Breast epithelium (tissue), 4 donors: ENCODE measurements at regions not wholly inside any gene's neighbourhood (a gene's known extent, or its start where the extent isn't known, plus 50 kb on each side); places are given as distances from the start of the nearest gene placed in this dataset.

Experiments used
- DNase-seq, 2 donors: peaks; one replicate each; pipeline ENCODE4 v3.0.0-alpha.2; 2019; ENCODE audit warnings: low spot score in 2 of 2
- H3K27ac ChIP-seq, 2 donors: fragments of 200-600 bp; sonication (generic) in 1 of 2; one replicate each; pipeline ENCODE4 v1.5.1; 2016 to 2019; ENCODE audit warnings: mild to moderate bottlenecking in 1 of 2
- H3K27me3 ChIP-seq, 2 donors: fragments of 200-600 bp; sonication (generic) in 1 of 2; one replicate each; pipeline versions ENCODE4 v1.5.1 to v1.6.0; 2017 to 2019; ENCODE audit warnings: control low read depth in 1 of 2, mild to moderate bottlenecking in 1 of 2
- H3K36me3 ChIP-seq: fragments of 200-600 bp; one replicate; pipeline ENCODE4 v1.5.1; 2019
- H3K4me1 ChIP-seq, 2 donors: fragments of 200-600 bp; sonication (generic); one replicate each; pipeline ENCODE4 v1.5.1; 2016 to 2019; ENCODE audit warnings: control low read depth in 1 of 2
- H3K4me3 ChIP-seq, 3 donors: fragments of 200-600 bp; sonication (generic); 1 replicate in 2 of 3; 2 replicates in 1 of 3; pipeline ENCODE4 v1.5.1; 2016 to 2019; ENCODE audit warnings: mild to moderate bottlenecking in 3 of 3, moderate library complexity in 2 of 3
- H3K9me3 ChIP-seq, 2 donors: fragments of 200-600 bp; sonication (generic) in 1 of 2; one replicate each; pipeline ENCODE4 v1.5.1; 2016 to 2019; ENCODE audit warnings: control low read depth in 1 of 2
- CTCF ChIP-seq, 3 donors: fragments of 450-650 bp; IDR thresholded peaks; one replicate each; pipeline ENCODE4 v1.5.1; 2016 to 2017; ENCODE audit warnings: antibody characterized with exemption in 3 of 3, mild to moderate bottlenecking in 3 of 3, moderate library complexity in 3 of 3
- POLR2A ChIP-seq: fragments of 450-650 bp; IDR thresholded peaks from one replicate; pipeline ENCODE4 v1.6.1; 2016; ENCODE audit warnings: antibody characterized with exemption, mild to moderate bottlenecking, moderate library complexity
- POLR2AphosphoS5 ChIP-seq, 3 donors: sonication (generic); formaldehyde crosslinking; IDR thresholded peaks; one replicate each; pipeline ENCODE4 v1.6.1; 2017; ENCODE audit warnings: antibody characterized with exemption in 3 of 3
- intact Hi-C: fragments of 100-400 bp; cut with DNase I; formaldehyde crosslinking; loops from one replicate; pipeline ENCODE4 v1.15.1; 2023; ENCODE audit warnings: low total_unique reads

- intact Hi-C loops = no loop called here
- Histone ChIP-seq H3K27ac (no peak overlapping the region), H3K27me3 (no peaks in the 10 kb centered on the region), H3K4me1 (no peaks in the 10 kb centered on the region), H3K9me3 (peaks cover 0 to 10% of the 10 kb centered on the region in 2 donors), H3K4me3 (no peak overlapping the region), H3K36me3 (no peaks in the 10 kb centered on the region)
- TF ChIP-seq CTCF (IDR thresholded peaks at IDR 0.05) (no peak), POLR2A (no peak), POLR2AphosphoS5 (IDR thresholded peaks at IDR 0.05) (no peak)
- no peak for DNase-seq
These were observed 243.9 kb upstream of the POT1 start for GRCh38 chr7:125173571-125173970.

GRCh38 chr7:125169088-125169487 is 239.5 kb upstream of the POT1 start:
- H3K27ac ChIP-seq = no peak overlapping the region
- no peaks in the 10 kb centered on the region for H3K9me3 ChIP-seq
- no peak overlapping the region for H3K4me3 ChIP-seq
- no peaks in the 10 kb centered on the region for H3K36me3 ChIP-seq
- H3K4me1 ChIP-seq = no peaks in the 10 kb centered on the region
- intact Hi-C loops = no loop called here
- DNase-seq = no peak
- no peaks in the 10 kb centered on the region for H3K27me3 ChIP-seq
- no peak for TF ChIP-seq POLR2A
- no peak for TF ChIP-seq CTCF (IDR thresholded peaks at IDR 0.05)
- no peak for TF ChIP-seq POLR2AphosphoS5 (IDR thresholded peaks at IDR 0.05)

GRCh38 chr7:125154930-125155329 is 225.3 kb upstream of the POT1 start:
- H3K27ac ChIP-seq = no peak overlapping the region
- no peak for DNase-seq
- H3K36me3 ChIP-seq = no peaks in the 10 kb centered on the region
- no peak for TF ChIP-seq CTCF (IDR thresholded peaks at IDR 0.05)
- no peak for TF ChIP-seq POLR2AphosphoS5 (IDR thresholded peaks at IDR 0.05)
- TF ChIP-seq POLR2A = no peak
- no peaks in the 10 kb centered on the region for H3K4me1 ChIP-seq
- H3K9me3 ChIP-seq = no peaks in the 10 kb centered on the region
- no peaks in the 10 kb centered on the region for H3K27me3 ChIP-seq
- no peak overlapping the region for H3K4me3 ChIP-seq
- intact Hi-C loops = no loop called here

GRCh38 chr7:125149151-125149550 is 219.5 kb upstream of the POT1 start:
- no peaks in the 10 kb centered on the region for H3K9me3 ChIP-seq
- no peak overlapping the region for H3K4me3 ChIP-seq
- intact Hi-C loops = no loop called here
- no peaks in the 10 kb centered on the region for H3K36me3 ChIP-seq
- H3K27me3 ChIP-seq = no peaks in the 10 kb centered on the region
- no peak for DNase-seq
- H3K4me1 ChIP-seq = no peaks in the 10 kb centered on the region
- H3K27ac ChIP-seq = no peak overlapping the region
- no peak for TF ChIP-seq POLR2AphosphoS5 (IDR thresholded peaks at IDR 0.05)
- TF ChIP-seq POLR2A = no peak
- TF ChIP-seq CTCF (IDR thresholded peaks at IDR 0.05) = no peak

- Histone ChIP-seq H3K4me3 (no peak overlapping the region), H3K9me3 (no peaks in the 10 kb centered on the region), H3K27me3 (no peaks in the 10 kb centered on the region), H3K36me3 (no peaks in the 10 kb centered on the region), H3K27ac (no peak overlapping the region), H3K4me1 (no peaks in the 10 kb centered on the region)
- intact Hi-C loops = no loop called here
- DNase-seq = no peak
- TF ChIP-seq POLR2AphosphoS5 (IDR thresholded peaks at IDR 0.05) = no peak
- TF ChIP-seq CTCF (IDR thresholded peaks at IDR 0.05) = no peak
- TF ChIP-seq POLR2A = no peak
These were observed 217.4 kb upstream of the POT1 start for GRCh38 chr7:125147047-125147446.
